Amniotic epithelial cell (primary cell): ENCODE measurements at regions not wholly inside any gene's neighbourhood (a gene's known extent, or its start where the extent isn't known, plus 50 kb on each side); places are given as distances from the start of the nearest gene placed in this dataset.
A peak's percentile ranks its signal among the peaks of the same experiment; 100 is the strongest.

Experiments
- DNase-seq: peaks from one replicate; pipeline ENCODE4 v3.0.0-alpha.2; 2010; ENCODE audit warnings: low read depth

GRCh38 chr9:130755377-130756007 lies 61.9 kb downstream of the EXOSC2 start:
- no peak for DNase-seq

GRCh38 chr9:130756037-130756436 lies 62.5 kb downstream of the EXOSC2 start:
- DNase-seq: no peak

- no peak for DNase-seq
Observed at GRCh38 chr9:130756455-130757152, 63.0 kb downstream of the EXOSC2 start.

- DNase-seq: no peak
Observed at GRCh38 chr9:130759738-130760137, 66.2 kb downstream of the EXOSC2 start.

GRCh38 chr9:130763331-130764171 lies 70.0 kb downstream of the EXOSC2 start:
- DNase-seq: no peak

GRCh38 chr9:130765137-130766020 lies 69.7 kb upstream of the ABL1 start:
- peak; percentile 38 for DNase-seq

- peak; percentile 26 for DNase-seq
Observed at GRCh38 chr9:130766021-130766926, 68.8 kb upstream of the ABL1 start.

GRCh38 chr9:130766927-130767307 lies 68.1 kb upstream of the ABL1 start:
- DNase-seq: no peak

GRCh38 chr9:130768265-130768664 lies 66.8 kb upstream of the ABL1 start:
- no peak for DNase-seq

- no peak for DNase-seq
Observed at GRCh38 chr9:130768891-130769403, 66.1 kb upstream of the ABL1 start.

GRCh38 chr9:130770093-130770492 lies 65.0 kb upstream of the ABL1 start:
- DNase-seq: no peak

GRCh38 chr9:130770679-130771442 lies 64.2 kb upstream of the ABL1 start:
- DNase-seq: peak; percentile 68

GRCh38 chr9:130772185-130772584 lies 62.9 kb upstream of the ABL1 start:
- no peak for DNase-seq

GRCh38 chr9:130774183-130774582 lies 60.9 kb upstream of the ABL1 start:
- no peak for DNase-seq

GRCh38 chr9:130775336-130775991 lies 59.6 kb upstream of the ABL1 start:
- no peak for DNase-seq

- peak; percentile 87 for DNase-seq
Observed at GRCh38 chr9:130779153-130779855, 55.8 kb upstream of the ABL1 start.

- DNase-seq: no peak
Observed at GRCh38 chr9:130780415-130780814, 54.6 kb upstream of the ABL1 start.

GRCh38 chr9:130780865-130781504 lies 54.1 kb upstream of the ABL1 start:
- peak; percentile 98 for DNase-seq
